ENCODE measurements at regions not wholly inside any gene's neighbourhood (a gene's known extent, or its start where the extent isn't known, plus 50 kb on each side); places are given as distances from the start of the nearest gene placed in this dataset.

DNA sequence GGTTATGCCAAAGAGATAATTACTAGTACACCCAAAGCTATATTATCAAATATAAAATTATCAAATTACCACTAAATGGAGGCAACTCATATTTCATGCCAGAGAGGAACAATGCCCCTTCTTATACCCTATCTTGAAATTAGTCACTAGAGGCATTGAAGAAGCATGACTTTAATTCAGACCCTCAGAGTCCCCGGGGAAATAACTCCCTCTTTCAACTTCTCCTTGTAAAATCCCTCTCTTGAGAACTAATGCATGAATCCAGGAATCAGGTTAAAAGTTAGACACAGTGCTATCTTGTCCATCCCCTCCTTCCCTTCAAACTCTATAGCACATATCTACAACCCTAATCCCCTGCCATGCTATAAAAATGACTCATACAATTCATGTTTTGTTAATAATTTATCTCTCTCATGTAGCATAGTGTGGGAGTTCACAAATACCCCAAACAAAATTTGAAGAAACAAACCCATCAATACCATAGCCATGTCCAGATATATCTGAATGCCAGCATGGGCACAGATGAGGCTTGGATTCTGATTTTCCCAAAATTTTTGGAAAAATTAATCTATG lies 665.4 kb downstream of the KCNA4 start:
- Histone ChIP-seq H3K27ac (ENCODE audit: low read length) (no peak overlapping the region), H3K4me3 (ENCODE audit: low read depth in 1 of 2, low read length in 2 of 2) (no peak overlapping the region), H3K27me3 (ENCODE audit: low read depth, low read length) (no peaks in the 10 kb centered on the region), H3K4me1 (ENCODE audit: control insufficient read depth in 1 of 2, insufficient read depth in 2 of 2, low read length in 2 of 2) (no peaks in the 10 kb centered on the region), H3K9me3 (ENCODE audit: control insufficient read depth in 1 of 2, low read length in 2 of 2) (no peaks in the 10 kb centered on the region), H3K36me3 (ENCODE audit: control insufficient read depth in 1 of 2, insufficient read depth in 2 of 2, low read length in 2 of 2) (no peaks in the 10 kb centered on the region)

DNA sequence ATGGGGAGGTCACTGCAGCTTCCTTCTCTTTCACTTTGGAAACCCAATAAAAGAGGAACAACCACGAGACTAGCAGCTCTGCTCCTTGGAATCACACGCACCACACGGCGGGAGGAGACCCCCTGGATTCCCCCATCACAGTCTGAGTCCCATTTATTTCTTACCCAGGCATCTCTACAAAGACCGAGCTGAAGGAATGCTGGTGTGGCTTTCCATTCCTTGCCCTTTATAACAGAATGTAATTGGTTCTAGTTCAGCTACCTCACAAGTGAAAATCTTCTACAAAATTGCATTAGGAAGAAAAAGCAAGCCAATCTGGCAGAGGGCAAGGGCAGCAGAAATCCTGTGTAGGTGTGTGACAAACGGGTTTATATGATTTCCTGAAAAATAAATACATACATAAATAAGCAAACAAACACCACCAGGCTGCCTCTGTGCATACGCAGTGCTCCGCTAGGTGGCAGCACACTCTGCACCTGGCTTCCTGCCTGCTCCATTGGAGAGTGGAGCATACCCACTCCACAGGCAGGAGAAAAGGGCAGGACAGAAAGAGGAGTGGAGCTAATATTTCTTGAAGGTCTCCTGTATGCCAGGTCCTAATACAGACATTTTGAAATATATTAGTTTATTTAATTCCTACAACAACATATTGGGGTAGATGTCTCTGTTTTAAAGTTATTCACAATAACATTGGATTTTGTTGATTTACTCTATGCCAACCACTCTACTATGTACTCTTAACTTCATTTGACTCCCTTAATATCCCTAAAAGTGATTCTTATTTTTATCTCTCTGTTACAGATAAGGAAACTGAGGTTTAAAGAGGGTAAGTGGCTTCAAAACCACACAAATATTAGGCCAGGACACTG lies 673.1 kb downstream of the KCNA4 start:
- no peaks in the 10 kb centered on the region for H3K9me3 ChIP-seq (ENCODE audit: control insufficient read depth in 1 of 2, low read length in 2 of 2)
- H3K4me1 ChIP-seq (ENCODE audit: control insufficient read depth in 1 of 2, insufficient read depth in 2 of 2, low read length in 2 of 2): no peaks in the 10 kb centered on the region
- H3K27me3 ChIP-seq (ENCODE audit: low read depth, low read length): no peaks in the 10 kb centered on the region
- no peaks in the 10 kb centered on the region for H3K36me3 ChIP-seq (ENCODE audit: control insufficient read depth in 1 of 2, insufficient read depth in 2 of 2, low read length in 2 of 2)
- H3K27ac ChIP-seq (ENCODE audit: low read length): no peak overlapping the region
- no peak overlapping the region for H3K4me3 ChIP-seq (ENCODE audit: low read depth in 1 of 2, low read length in 2 of 2)

DNA sequence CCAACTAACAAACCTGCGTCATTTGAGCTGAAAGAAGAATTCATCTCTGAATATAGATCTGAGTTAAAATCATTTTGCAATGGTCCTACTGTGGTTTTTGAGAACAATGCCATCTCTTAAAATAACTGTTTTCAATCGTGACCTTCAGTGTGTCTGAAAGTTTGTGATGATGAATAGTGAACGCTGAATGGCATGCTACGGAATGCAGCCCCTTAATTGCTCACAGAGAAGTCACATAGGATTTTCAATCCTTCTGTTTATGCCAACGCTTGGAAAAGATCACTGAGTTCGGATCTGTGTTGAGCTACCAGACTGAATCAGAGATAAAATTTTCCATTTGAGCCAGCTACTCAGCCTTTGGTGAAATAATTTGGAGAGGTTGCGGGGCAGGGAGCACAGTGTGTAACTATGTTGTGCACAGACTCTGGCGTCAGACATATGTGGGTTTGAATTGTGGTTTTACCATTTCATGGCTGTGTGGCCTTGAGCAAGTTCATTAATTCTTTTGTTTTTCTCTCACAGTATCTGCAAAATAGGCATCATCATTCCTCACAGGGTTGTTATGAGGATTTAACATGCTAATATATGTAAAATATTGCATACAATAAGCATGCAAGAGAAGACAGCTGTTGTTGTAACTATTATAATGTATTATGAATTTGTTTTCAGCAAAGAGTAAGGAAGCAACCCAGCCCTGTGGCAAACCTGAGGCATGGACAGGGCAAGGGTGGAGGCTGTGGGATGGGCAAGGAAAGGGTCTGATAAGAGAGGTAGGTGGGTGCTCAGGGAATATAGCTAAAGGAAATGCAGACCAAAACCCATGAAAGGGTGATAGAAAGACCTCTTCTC lies 679.9 kb downstream of the KCNA4 start:
- Histone ChIP-seq H3K4me3 (ENCODE audit: low read depth in 1 of 2, low read length in 2 of 2) (no peak overlapping the region), H3K27ac (ENCODE audit: low read length) (no peak overlapping the region), H3K4me1 (ENCODE audit: control insufficient read depth in 1 of 2, insufficient read depth in 2 of 2, low read length in 2 of 2) (no peaks in the 10 kb centered on the region), H3K36me3 (ENCODE audit: control insufficient read depth in 1 of 2, insufficient read depth in 2 of 2, low read length in 2 of 2) (no peaks in the 10 kb centered on the region), H3K27me3 (ENCODE audit: low read depth, low read length) (no peaks in the 10 kb centered on the region), H3K9me3 (ENCODE audit: control insufficient read depth in 1 of 2, low read length in 2 of 2) (no peaks in the 10 kb centered on the region)

DNA sequence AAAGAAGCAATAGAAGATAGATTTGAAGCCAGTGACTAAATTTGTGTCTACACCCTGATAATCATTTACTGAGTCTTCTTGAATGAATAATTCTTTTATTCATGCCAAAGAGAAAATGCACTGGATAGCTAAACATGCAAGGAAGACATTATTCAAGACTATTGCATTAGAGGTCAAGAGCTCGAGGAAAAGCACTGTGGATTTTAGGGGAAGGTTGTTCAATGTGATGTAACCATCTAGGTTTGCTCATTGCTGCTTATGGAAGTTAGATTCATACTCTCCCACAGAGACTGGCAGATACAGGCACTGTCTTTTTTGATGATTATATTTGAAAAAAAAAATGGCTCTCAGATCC lies 682.1 kb downstream of the KCNA4 start:
- Histone ChIP-seq H3K27ac (ENCODE audit: low read length) (no peak overlapping the region), H3K9me3 (ENCODE audit: control insufficient read depth in 1 of 2, low read length in 2 of 2) (no peaks in the 10 kb centered on the region), H3K27me3 (ENCODE audit: low read depth, low read length) (no peaks in the 10 kb centered on the region), H3K4me1 (ENCODE audit: control insufficient read depth in 1 of 2, insufficient read depth in 2 of 2, low read length in 2 of 2) (no peaks in the 10 kb centered on the region), H3K4me3 (ENCODE audit: low read depth in 1 of 2, low read length in 2 of 2) (no peak overlapping the region), H3K36me3 (ENCODE audit: control insufficient read depth in 1 of 2, insufficient read depth in 2 of 2, low read length in 2 of 2) (no peaks in the 10 kb centered on the region)

DNA sequence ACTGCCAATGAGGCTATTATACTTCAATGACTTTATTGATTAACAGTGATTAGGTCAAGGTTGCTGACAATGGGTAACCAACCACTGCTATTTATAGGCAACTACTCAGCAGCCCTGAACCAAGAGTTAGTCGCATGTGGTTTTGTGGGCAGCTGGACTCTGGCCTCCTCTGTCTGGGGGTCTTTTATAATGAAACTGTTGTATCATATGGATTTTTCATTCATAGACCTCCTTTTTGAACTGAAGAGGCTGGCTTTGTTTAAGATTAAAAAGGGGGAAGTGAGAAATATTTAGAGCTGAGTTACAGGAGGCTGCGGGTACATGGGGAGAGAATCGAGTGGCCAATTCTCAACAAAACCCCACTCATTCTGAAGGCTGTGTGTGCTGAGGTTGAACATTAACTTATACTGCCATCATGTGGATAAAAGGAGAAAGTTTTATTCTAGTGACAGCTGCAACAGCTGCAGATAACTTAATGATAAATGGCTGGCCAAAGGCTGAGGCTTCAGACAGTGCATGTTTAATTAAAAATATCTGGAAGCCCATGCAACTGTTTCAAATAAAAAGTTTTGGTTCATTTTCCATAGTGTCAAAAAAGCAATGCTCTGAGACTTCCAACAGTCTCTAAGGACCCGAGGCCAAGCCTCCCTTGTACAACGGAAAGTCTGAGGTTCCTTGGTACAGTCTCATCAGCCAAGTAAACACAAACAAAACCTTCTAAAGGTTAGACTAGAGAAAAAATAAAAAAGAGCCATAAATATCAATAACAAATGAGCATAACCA lies 682.6 kb downstream of the KCNA4 start:
- H3K36me3 ChIP-seq (ENCODE audit: control insufficient read depth in 1 of 2, insufficient read depth in 2 of 2, low read length in 2 of 2): no peaks in the 10 kb centered on the region
- H3K9me3 ChIP-seq (ENCODE audit: control insufficient read depth in 1 of 2, low read length in 2 of 2): no peaks in the 10 kb centered on the region
- no peaks in the 10 kb centered on the region for H3K27me3 ChIP-seq (ENCODE audit: low read depth, low read length)
- H3K4me1 ChIP-seq (ENCODE audit: control insufficient read depth in 1 of 2, insufficient read depth in 2 of 2, low read length in 2 of 2): no peaks in the 10 kb centered on the region
- no peak overlapping the region for H3K4me3 ChIP-seq (ENCODE audit: low read depth in 1 of 2, low read length in 2 of 2)
- no peak overlapping the region for H3K27ac ChIP-seq (ENCODE audit: low read length)

DNA sequence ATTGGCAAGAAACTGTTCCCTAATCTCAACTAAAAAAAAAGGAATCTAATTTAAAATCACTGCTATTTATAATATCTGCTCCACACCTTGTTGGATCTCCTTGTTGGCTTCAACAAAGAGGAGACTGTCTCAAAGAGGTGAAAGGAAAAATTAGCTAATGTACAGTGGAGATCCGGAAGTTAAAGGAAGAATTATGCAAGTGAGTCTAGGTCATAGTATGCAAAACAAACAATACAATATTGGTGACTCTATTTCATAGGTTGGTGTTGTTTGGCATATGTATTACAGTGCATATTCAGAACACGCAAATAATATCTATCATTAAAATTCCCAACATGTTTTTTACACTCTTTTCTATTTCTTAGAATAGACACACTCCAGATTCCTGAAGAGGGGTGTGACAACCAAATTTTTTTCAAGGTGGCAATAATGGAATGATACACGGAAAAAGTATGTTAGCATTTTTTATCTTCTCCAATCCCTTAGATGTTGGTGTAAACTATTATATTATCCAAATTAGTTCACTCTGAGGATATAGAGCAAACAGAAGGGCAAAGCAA lies 685.3 kb downstream of the KCNA4 start:
- Histone ChIP-seq H3K27me3 (ENCODE audit: low read depth, low read length) (no peaks in the 10 kb centered on the region), H3K36me3 (ENCODE audit: control insufficient read depth in 1 of 2, insufficient read depth in 2 of 2, low read length in 2 of 2) (no peaks in the 10 kb centered on the region), H3K4me3 (ENCODE audit: low read depth in 1 of 2, low read length in 2 of 2) (no peak overlapping the region), H3K27ac (ENCODE audit: low read length) (no peak overlapping the region), H3K9me3 (ENCODE audit: control insufficient read depth in 1 of 2, low read length in 2 of 2) (no peaks in the 10 kb centered on the region), H3K4me1 (ENCODE audit: control insufficient read depth in 1 of 2, insufficient read depth in 2 of 2, low read length in 2 of 2) (no peaks in the 10 kb centered on the region)

DNA sequence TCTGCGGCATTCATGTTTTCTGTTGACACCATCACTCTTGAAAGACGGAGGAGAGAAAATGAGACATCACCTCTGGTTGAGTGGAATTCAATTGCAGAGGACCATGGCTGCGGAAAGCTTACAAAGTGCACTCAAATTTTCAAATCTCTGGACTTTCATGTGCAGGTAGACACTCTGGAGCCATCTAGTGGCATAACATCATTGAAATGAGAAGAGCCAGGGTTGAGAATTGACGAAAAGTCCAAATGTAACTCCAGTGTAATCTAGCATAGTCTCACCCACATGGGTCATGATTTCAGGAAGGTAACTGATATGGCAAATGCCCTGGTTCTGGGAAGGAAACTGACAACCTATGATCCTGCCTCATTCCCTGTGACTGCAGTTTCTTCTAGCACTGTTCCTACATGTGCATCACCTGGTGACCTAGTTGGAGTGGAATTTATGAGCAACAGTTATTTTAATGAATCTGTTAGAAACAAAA lies 687.8 kb downstream of the KCNA4 start:
- Histone ChIP-seq H3K4me1 (ENCODE audit: control insufficient read depth in 1 of 2, insufficient read depth in 2 of 2, low read length in 2 of 2) (no peaks in the 10 kb centered on the region), H3K9me3 (ENCODE audit: control insufficient read depth in 1 of 2, low read length in 2 of 2) (no peaks in the 10 kb centered on the region), H3K4me3 (ENCODE audit: low read depth in 1 of 2, low read length in 2 of 2) (no peak overlapping the region)

DNA sequence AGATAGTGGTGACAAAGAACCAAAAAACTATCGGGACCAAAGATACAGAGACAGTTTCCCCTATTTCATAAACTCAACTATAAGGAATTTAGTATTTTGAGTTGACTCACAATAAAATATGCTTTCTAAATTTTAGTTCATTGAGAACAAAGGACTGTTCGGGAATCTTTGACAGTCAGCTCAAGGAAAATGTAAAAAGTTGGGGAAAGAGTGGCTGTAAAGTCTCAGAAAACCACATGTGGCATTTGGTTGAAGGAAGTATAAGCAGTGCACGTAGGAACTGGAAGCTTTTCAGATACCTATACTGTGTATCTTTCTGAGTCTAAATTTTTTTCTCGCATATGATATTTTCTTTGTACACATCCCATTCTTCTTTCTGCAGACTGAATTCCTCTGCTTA lies 688.9 kb downstream of the KCNA4 start:
- Histone ChIP-seq H3K27me3 (ENCODE audit: low read depth, low read length) (no peaks in the 10 kb centered on the region), H3K4me3 (ENCODE audit: low read depth in 1 of 2, low read length in 2 of 2) (no peak overlapping the region), H3K4me1 (ENCODE audit: control insufficient read depth in 1 of 2, insufficient read depth in 2 of 2, low read length in 2 of 2) (no peaks in the 10 kb centered on the region), H3K27ac (ENCODE audit: low read length) (no peak overlapping the region), H3K36me3 (ENCODE audit: control insufficient read depth in 1 of 2, insufficient read depth in 2 of 2, low read length in 2 of 2) (no peaks in the 10 kb centered on the region), H3K9me3 (ENCODE audit: control insufficient read depth in 1 of 2, low read length in 2 of 2) (no peaks in the 10 kb centered on the region)

More for the DNA sequence above, 687.8 kb downstream of the KCNA4 start:
- no peaks in the 10 kb centered on the region for H3K27me3 ChIP-seq (ENCODE audit: low read depth, low read length)
- H3K36me3 ChIP-seq (ENCODE audit: control insufficient read depth in 1 of 2, insufficient read depth in 2 of 2, low read length in 2 of 2): no peaks in the 10 kb centered on the region
- no peak overlapping the region for H3K27ac ChIP-seq (ENCODE audit: low read length)

DNA sequence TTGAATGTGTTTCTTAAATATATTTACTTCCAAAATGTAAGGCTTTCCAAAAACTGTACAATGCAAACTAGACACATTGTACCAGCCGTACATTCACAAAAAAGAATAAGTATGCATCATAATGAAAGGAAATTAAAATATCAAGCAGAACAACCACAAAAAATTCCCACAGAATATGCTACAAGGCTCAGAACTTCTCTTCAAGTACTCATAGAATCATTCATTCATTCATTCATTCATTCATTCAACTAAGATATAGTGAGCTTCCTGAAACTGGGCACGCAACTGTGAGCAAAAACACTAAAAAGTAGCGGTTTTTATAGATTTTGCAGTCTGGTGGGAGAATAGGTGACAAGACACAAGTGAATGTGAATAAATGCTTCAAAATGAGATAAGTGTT lies 690.1 kb downstream of the KCNA4 start:
- Histone ChIP-seq H3K4me1 (ENCODE audit: control insufficient read depth in 1 of 2, insufficient read depth in 2 of 2, low read length in 2 of 2) (no peaks in the 10 kb centered on the region), H3K27me3 (ENCODE audit: low read depth, low read length) (no peaks in the 10 kb centered on the region), H3K36me3 (ENCODE audit: control insufficient read depth in 1 of 2, insufficient read depth in 2 of 2, low read length in 2 of 2) (no peaks in the 10 kb centered on the region), H3K27ac (ENCODE audit: low read length) (no peak overlapping the region), H3K9me3 (ENCODE audit: control insufficient read depth in 1 of 2, low read length in 2 of 2) (no peaks in the 10 kb centered on the region), H3K4me3 (ENCODE audit: low read depth in 1 of 2, low read length in 2 of 2) (no peak overlapping the region)

DNA sequence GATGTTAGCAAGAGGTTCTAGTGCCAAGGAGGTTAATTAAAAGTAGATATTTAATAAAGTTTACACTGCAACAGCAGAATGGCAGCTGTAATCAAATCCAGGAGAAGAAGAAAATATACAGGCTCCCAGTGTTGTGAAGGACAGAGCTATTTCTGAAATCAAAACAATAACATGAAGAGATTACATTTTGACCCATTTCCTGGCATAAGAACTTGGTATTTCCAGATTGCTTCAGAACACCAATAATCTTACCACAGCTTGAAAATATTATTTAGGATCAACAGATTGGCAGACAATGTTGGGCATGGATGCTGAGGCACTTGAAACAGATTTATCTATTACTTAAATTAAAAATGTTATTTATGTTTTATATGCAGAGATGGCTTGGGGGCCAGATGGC lies 692.5 kb downstream of the KCNA4 start:
- Histone ChIP-seq H3K4me3 (ENCODE audit: low read depth in 1 of 2, low read length in 2 of 2) (no peak overlapping the region), H3K9me3 (ENCODE audit: control insufficient read depth in 1 of 2, low read length in 2 of 2) (no peaks in the 10 kb centered on the region), H3K36me3 (ENCODE audit: control insufficient read depth in 1 of 2, insufficient read depth in 2 of 2, low read length in 2 of 2) (no peaks in the 10 kb centered on the region)

More for the DNA sequence above, 692.5 kb downstream of the KCNA4 start:
- no peaks in the 10 kb centered on the region for H3K4me1 ChIP-seq (ENCODE audit: control insufficient read depth in 1 of 2, insufficient read depth in 2 of 2, low read length in 2 of 2)
- H3K27ac ChIP-seq (ENCODE audit: low read length): no peak overlapping the region
- H3K27me3 ChIP-seq (ENCODE audit: low read depth, low read length): no peaks in the 10 kb centered on the region
